DND-41 (cell line): ENCODE measurements at regions not wholly inside any gene's neighbourhood (a gene's known extent, or its start where the extent isn't known, plus 50 kb on each side); places are given as distances from the start of the nearest gene placed in this dataset.

ENCODE experiments used
- EZH2 ChIP-seq: IDR thresholded peaks from 3 replicates; pipeline ENCODE4 v1.6.1; 2012; ENCODE audit warnings: borderline replicate concordance, low read depth, mild to moderate bottlenecking, moderate library complexity, low read length, inconsistent platforms; ENCODE audit not compliant: severe bottlenecking
- TF ChIP-seq, protein P1 (sequence below): IDR thresholded peaks from 2 replicates; pipeline ENCODE4 v1.5.1; 2012; ENCODE audit warnings: borderline replicate concordance, low read length, moderate library complexity, mild to moderate bottlenecking; ENCODE audit not compliant: poor library complexity, severe bottlenecking; ENCODE audit errors: extremely low read depth

DNA sequence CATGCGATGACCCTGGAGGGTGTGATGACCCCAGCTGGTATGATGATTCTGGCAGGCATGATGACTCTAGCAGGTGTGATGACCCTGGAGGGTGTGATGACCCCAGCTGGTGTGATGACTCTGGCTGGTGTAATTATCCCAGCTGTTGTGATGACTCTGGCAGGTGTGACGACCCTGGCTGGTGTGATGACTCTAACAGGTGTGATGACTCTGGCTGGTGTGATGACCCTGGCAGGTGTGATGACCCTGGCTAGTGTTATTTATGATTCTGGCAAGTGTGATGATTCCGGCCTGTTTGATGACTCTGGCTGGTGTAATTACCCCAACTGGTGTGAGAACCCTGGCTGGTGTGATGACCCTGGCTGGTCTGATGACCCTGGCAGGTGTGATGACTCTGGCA lies 427.2 kb downstream of the QKI start:
- no peak for TF ChIP-seq EZH2
- TF ChIP-seq, protein P1, sequence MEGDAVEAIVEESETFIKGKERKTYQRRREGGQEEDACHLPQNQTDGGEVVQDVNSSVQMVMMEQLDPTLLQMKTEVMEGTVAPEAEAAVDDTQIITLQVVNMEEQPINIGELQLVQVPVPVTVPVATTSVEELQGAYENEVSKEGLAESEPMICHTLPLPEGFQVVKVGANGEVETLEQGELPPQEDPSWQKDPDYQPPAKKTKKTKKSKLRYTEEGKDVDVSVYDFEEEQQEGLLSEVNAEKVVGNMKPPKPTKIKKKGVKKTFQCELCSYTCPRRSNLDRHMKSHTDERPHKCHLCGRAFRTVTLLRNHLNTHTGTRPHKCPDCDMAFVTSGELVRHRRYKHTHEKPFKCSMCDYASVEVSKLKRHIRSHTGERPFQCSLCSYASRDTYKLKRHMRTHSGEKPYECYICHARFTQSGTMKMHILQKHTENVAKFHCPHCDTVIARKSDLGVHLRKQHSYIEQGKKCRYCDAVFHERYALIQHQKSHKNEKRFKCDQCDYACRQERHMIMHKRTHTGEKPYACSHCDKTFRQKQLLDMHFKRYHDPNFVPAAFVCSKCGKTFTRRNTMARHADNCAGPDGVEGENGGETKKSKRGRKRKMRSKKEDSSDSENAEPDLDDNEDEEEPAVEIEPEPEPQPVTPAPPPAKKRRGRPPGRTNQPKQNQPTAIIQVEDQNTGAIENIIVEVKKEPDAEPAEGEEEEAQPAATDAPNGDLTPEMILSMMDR = no peak
